NB4 (cell line): ENCODE measurements at regions not wholly inside any gene's neighbourhood (a gene's known extent, or its start where the extent isn't known, plus 50 kb on each side); places are given as distances from the start of the nearest gene placed in this dataset.

Experiments
- DNase-seq: peaks from one replicate; pipeline ENCODE4 v3.0.0; 2010; ENCODE audit warnings: low read depth
- H3K4me3 ChIP-seq: one replicate; pipeline ENCODE4 v1.5.1; 2011; ENCODE audit warnings: mild to moderate bottlenecking, low read depth, low read length, moderate library complexity
- CTCF ChIP-seq: IDR thresholded peaks from one replicate; pipeline ENCODE4 v1.5.1; 2012; ENCODE audit warnings: low read depth, low read length
- MYC ChIP-seq: IDR thresholded peaks from 2 replicates; pipeline ENCODE4 v1.6.1; 2011; ENCODE audit warnings: low read depth, low read length
- POLR2A ChIP-seq: IDR thresholded peaks from 2 replicates; pipeline ENCODE4 v1.6.1; 2011; ENCODE audit warnings: mild to moderate bottlenecking; ENCODE audit not compliant: insufficient read length; ENCODE audit errors: extremely low read depth
- TF ChIP-seq, protein P1 (sequence below): IDR thresholded peaks from 2 replicates; pipeline ENCODE4 v1.6.1; 2011; ENCODE audit warnings: low read depth, low read length

DNA sequence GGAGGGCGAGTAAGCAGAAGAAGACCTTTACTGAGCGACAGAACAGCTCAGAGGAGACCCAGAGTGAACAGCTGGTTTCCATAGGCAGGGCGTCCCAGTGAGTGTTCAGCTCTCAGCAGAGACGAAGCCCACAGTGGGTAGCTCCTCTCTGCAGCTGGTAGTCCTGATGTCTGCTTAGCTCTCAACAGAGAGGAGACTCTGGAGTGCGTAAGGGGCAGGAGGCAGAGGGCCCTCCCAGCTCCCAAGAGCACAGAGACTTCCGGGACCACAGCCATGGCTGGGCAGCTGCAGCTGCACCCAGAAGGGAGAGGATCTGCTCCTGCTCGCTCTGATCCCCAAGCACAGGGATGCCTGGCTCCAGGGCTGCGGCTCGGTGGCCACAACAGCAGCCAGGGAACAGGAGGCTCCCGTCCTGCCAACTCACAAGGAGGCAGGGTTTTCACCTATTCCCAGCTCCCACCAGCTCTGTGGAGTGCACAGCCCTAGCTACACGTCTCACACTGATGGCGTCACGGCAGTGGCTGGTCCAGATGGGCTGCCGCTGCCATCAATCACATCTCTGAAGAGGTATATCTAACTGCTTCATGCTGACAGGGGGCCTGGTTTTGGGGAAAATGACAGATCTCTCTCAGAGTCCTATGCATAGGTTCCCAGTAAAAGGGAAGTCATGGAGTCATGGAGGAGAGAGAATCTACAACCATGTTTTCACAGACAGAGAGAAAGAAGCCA lies 2660.1 kb upstream of the PCDH20 start:
- DNase-seq, result no peak
- TF ChIP-seq CTCF, result no peak
- TF ChIP-seq, protein P1, sequence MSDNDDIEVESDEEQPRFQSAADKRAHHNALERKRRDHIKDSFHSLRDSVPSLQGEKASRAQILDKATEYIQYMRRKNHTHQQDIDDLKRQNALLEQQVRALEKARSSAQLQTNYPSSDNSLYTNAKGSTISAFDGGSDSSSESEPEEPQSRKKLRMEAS, result no peak
- TF ChIP-seq MYC, result no peak
- TF ChIP-seq POLR2A, result no peak

GRCh38 chr13:64074971-64075474 lies 2659.4 kb upstream of the PCDH20 start:
- no peak for DNase-seq
- H3K4me3 ChIP-seq, result no peak overlapping the region
- TF ChIP-seq POLR2A (no peak), MYC (no peak), CTCF (no peak)
- TF ChIP-seq, protein P1, result no peak

More for the DNA sequence above, 2660.1 kb upstream of the PCDH20 start:
- H3K4me3 ChIP-seq, result no peak overlapping the region

DNA sequence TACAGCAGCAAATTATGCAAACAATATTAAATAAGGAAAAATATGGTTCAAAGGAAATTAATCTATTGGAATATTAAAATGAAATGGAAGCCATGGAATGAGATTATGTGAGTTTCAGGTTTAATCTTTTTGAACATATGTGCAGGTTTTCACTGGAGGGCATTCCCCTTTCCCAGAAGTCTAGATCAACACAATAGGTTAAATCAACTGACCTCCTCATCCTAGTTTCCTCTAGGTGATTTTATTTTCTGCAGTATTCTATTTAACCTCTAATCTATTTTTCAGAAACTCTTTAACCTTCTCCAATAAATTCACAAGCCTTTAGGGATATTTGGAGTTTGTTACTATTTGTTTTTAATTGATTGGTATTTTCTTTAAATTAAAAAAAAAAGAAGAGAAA lies 2657.6 kb upstream of the PCDH20 start:
- TF ChIP-seq POLR2A, result no peak
- TF ChIP-seq, protein P1, result no peak
- no peak overlapping the region for H3K4me3 ChIP-seq
- DNase-seq, result no peak

GRCh38 chr13:64071352-64071751 lies 2655.7 kb upstream of the PCDH20 start:
- DNase-seq, result no peak
- H3K4me3 ChIP-seq, result no peak overlapping the region
- TF ChIP-seq POLR2A, result no peak
- no peak for TF ChIP-seq MYC
- no peak for TF ChIP-seq CTCF
- TF ChIP-seq, protein P1, result no peak

- TF ChIP-seq CTCF, result no peak
- TF ChIP-seq POLR2A, result no peak
- TF ChIP-seq, protein P1, result no peak
- no peak for TF ChIP-seq MYC
- H3K4me3 ChIP-seq, result no peak overlapping the region
- no peak for DNase-seq
Observed at GRCh38 chr13:64069892-64070291, 2654.2 kb upstream of the PCDH20 start.

DNA sequence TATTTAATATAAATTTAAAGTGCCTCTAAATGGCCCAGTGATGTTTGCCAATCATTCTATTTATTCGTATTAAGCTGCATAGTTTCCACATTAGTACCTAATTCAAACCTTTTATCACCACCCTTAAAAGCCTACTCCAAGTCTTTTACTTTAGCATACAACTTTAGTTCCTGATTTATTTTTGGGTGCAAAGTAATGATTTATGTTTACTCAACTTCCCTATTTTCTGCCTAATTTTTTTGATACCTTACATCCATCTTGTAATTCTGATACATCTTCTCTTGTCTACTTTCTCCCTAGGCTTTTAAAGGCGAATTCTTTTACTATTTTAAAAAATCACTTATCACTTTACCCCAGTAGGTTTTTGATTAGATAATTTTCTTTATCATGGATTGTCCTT lies 2651.1 kb upstream of the PCDH20 start:
- no peak for TF ChIP-seq POLR2A
- TF ChIP-seq MYC, result no peak
- TF ChIP-seq, protein P1, result no peak
- DNase-seq, result no peak
- H3K4me3 ChIP-seq, result no peak overlapping the region

GRCh38 chr13:64061649-64062048 lies 2646.0 kb upstream of the PCDH20 start:
- no peak overlapping the region for H3K4me3 ChIP-seq
- no peak for TF ChIP-seq CTCF
- TF ChIP-seq, protein P1, result no peak
- no peak for TF ChIP-seq MYC
- no peak for TF ChIP-seq POLR2A
- DNase-seq, result no peak
